ENCODE measurements at regions not wholly inside any gene's neighbourhood (a gene's known extent, or its start where the extent isn't known, plus 50 kb on each side); places are given as distances from the start of the nearest gene placed in this dataset.
"Not testable (repeated sequence)": the region's sequence is repeated elsewhere in the genome, so short reads cannot be mapped to it uniquely, and the experiment has no call there.

DNA sequence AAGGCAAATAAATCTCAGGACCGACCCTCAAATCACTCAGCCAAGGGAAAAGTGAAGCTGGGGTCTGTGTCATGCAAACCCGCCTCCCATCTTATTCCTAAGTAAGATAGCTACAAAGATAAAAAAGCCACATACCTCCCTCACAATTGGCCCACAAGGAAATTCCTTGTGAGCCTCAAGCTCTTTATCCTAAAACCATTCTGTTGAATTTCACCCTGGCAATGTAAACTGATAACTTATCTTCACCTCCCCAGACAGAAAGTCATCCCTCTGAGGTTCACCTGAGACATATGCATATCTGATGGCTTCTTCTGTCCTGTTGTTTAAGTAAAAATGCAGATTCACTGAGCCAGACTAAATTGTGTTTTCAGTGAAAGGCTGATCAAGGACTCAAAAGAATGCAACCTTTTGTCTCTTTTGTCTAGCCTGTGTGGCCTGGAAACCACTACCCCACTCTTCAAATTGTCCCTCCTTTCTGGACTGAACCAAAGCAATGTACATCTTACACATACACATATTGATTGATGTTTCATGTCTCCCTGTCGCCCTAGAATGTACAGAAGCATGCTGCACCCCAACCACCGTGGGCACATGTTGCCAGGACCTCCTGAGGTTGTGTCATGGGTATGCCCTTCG is 91.3 kb downstream of the MFAP3L start:
- H3K27me3 ChIP-seq (ENCODE audit: insufficient read depth, low read length): no peaks in the 10 kb centered on the region
- H3K4me3 ChIP-seq (ENCODE audit: low read length): no peak overlapping the region
- H3K9me3 ChIP-seq (ENCODE audit: insufficient read depth, low read depth, low read length): no peaks in the 10 kb centered on the region
- no peak overlapping the region for H3K9ac ChIP-seq (ENCODE audit: low read depth, low read length)
- no peak overlapping the region for H3K27ac ChIP-seq (ENCODE audit: low read length)
- H3K4me1 ChIP-seq (ENCODE audit: insufficient read depth, low read length): peaks cover 18% of the 10 kb centered on the region; the same call in 1 of the 2 replicates
- no peaks in the 10 kb centered on the region for H3K36me3 ChIP-seq (ENCODE audit: insufficient read depth, low read depth, low read length)

DNA sequence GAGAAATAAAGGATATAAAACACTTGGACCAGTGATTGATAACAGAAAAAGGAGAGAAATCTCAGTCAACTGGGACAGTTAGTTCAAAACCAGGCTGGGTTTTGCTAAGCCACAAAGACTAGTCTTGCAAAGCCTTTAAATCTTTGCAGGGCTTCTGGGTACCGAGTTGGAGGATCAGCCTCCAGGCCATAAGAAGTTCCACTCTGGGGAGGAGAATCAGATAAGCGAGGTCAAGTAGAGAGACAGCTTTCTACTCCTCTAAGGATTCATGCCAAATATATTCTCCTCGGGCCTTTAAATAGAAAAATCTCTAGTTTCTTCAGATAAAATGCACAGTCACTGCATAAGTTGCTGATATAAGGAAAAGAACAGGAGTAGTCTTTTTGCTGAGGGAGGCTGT is 92.7 kb downstream of the MFAP3L start:
- H3K4me3 ChIP-seq (ENCODE audit: low read length): no peak overlapping the region
- H3K36me3 ChIP-seq (ENCODE audit: insufficient read depth, low read depth, low read length): no peaks in the 10 kb centered on the region
- no peaks in the 10 kb centered on the region for H3K9me3 ChIP-seq (ENCODE audit: insufficient read depth, low read depth, low read length)
- peaks cover 18% of the 10 kb centered on the region; the same call in 1 of the 2 replicates for H3K4me1 ChIP-seq (ENCODE audit: insufficient read depth, low read length)
- no peak overlapping the region for H3K9ac ChIP-seq (ENCODE audit: low read depth, low read length)
- H3K27ac ChIP-seq (ENCODE audit: low read length): no peak overlapping the region
- H3K27me3 ChIP-seq (ENCODE audit: insufficient read depth, low read length): no peaks in the 10 kb centered on the region

GRCh38 chr4:169931964-169932363 is 94.2 kb downstream of the MFAP3L start:
- no peaks in the 10 kb centered on the region for H3K36me3 ChIP-seq (ENCODE audit: insufficient read depth, low read depth, low read length)
- H3K27ac ChIP-seq (ENCODE audit: low read length): no peak overlapping the region
- H3K4me3 ChIP-seq (ENCODE audit: low read length): no peak overlapping the region
- no peaks in the 10 kb centered on the region for H3K9me3 ChIP-seq (ENCODE audit: insufficient read depth, low read depth, low read length)
- no peak overlapping the region for H3K9ac ChIP-seq (ENCODE audit: low read depth, low read length)
- H3K27me3 ChIP-seq (ENCODE audit: insufficient read depth, low read length): no peaks in the 10 kb centered on the region
- peaks cover 18% of the 10 kb centered on the region; the same call in 1 of the 2 replicates for H3K4me1 ChIP-seq (ENCODE audit: insufficient read depth, low read length)

DNA sequence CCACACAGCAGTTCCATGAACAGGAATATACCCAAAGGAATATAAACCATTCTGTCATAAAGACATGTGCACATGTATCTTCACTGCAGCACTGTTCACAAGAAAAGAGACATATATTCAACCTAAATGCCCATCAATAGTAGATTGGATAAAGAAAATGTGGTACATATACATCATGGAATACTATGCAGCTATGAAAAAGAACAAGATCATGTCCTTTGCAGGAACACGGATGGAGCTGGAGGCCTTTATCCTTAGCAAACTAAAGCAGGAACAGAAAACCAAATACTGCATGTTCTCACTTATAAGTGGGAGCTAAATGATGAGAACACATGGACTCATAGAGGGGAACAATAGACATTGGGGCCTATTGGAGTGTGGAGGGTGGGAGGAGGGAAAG is 95.4 kb downstream of the MFAP3L start:
- H3K27me3 ChIP-seq (ENCODE audit: insufficient read depth, low read length); H3K9ac ChIP-seq (ENCODE audit: low read depth, low read length); H3K4me3 ChIP-seq (ENCODE audit: low read length); H3K36me3 ChIP-seq (ENCODE audit: insufficient read depth, low read depth, low read length); H3K9me3 ChIP-seq (ENCODE audit: insufficient read depth, low read depth, low read length); H3K27ac ChIP-seq (ENCODE audit: low read length): not testable (repeated sequence)
- H3K4me1 ChIP-seq (ENCODE audit: insufficient read depth, low read length): peaks cover 18% of the 10 kb centered on the region; the same call in 1 of the 2 replicates

DNA sequence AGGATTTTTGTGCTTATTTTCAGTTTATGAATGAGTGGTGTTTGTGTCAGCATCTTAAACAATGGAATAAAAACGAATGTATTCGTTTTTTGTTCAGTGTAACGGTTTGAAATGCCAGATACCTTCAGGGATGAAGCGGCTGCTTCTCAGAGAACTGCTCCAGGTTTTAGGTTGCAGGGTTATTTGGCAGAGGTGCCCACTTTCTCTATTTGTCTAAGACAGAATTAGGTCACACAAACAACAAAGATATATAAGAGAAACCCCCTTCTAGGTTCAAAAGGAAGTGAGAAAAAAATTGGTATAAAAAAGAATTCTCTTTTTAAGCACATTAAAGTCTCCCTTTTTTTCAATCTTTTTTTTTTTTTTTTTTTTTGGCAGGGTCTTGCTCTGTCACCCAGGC is 98.9 kb downstream of the MFAP3L start:
- Histone ChIP-seq H3K4me1 (ENCODE audit: insufficient read depth, low read length) (peaks cover 5% of the 10 kb centered on the region; the same call in 1 of the 2 replicates), H3K9ac (ENCODE audit: low read depth, low read length) (no peak overlapping the region), H3K27me3 (ENCODE audit: insufficient read depth, low read length) (no peaks in the 10 kb centered on the region), H3K36me3 (ENCODE audit: insufficient read depth, low read depth, low read length) (no peaks in the 10 kb centered on the region), H3K4me3 (ENCODE audit: low read length) (no peak overlapping the region), H3K27ac (ENCODE audit: low read length) (no peak overlapping the region), H3K9me3 (ENCODE audit: insufficient read depth, low read depth, low read length) (no peaks in the 10 kb centered on the region)

DNA sequence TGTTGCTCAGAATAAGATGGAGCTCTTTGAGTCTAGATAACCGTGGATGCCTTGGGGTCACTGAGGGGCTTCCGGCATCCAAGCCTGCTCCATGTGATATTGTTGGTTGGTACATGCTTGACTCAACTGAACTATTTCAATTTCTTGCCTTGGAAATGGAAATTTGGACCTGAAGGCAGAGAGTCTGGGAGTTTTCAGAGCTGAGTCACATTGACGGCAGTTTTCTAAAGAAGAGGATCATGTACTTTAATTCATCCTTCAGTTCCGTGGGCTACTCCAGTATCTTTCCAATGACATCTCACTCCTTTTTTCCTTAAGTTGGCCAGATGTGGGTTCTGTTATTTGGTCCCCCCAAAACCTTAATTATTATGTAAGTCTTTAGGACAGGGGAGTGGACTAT is 100.5 kb downstream of the MFAP3L start:
- Histone ChIP-seq H3K36me3 (ENCODE audit: insufficient read depth, low read depth, low read length) (no peaks in the 10 kb centered on the region), H3K4me3 (ENCODE audit: low read length) (no peak overlapping the region)

DNA sequence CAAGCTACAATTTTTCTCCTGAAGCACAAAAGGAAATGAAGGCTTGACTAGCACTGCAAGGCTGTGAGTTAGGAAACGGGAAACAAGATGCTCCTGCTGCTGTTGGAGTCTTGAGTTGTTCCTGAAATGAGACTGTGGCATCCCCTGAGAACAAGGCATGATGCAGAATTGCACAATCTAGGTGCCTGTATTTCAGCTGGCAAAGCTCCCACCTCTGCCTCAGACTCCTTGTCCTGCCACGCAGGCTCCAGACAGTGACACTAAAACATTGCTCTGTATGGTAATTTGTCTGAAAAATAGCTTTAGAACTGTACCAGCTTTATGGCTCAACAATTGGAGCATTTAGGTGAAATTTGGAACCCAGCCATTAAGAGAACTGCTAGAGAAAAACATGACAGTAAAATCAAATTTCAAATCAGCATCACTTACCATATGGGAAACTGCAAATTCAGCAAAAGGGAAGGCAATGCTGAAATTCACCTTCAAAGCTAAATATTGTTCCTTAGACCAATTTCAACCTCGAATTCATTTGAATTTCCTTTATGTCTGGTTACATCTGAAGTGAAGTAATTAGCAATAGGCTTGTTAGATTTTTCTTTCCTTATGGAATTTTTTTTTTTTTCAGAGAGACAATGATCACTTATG is 103.4 kb downstream of the MFAP3L start:
- no peaks in the 10 kb centered on the region for H3K27me3 ChIP-seq (ENCODE audit: insufficient read depth, low read length)
- H3K36me3 ChIP-seq (ENCODE audit: insufficient read depth, low read depth, low read length): no peaks in the 10 kb centered on the region
- H3K9me3 ChIP-seq (ENCODE audit: insufficient read depth, low read depth, low read length): no peaks in the 10 kb centered on the region; the same call in 1 of the 2 replicates
- H3K27ac ChIP-seq (ENCODE audit: low read length): no peak overlapping the region
- H3K4me3 ChIP-seq (ENCODE audit: low read length): no peak overlapping the region
- no peak overlapping the region for H3K9ac ChIP-seq (ENCODE audit: low read depth, low read length)
- peaks cover 11% of the 10 kb centered on the region for H3K4me1 ChIP-seq (ENCODE audit: insufficient read depth, low read length)

More for the DNA sequence above, 100.5 kb downstream of the MFAP3L start:
- Histone ChIP-seq H3K9me3 (ENCODE audit: insufficient read depth, low read depth, low read length) (no peaks in the 10 kb centered on the region), H3K9ac (ENCODE audit: low read depth, low read length) (no peak overlapping the region), H3K27ac (ENCODE audit: low read length) (no peak overlapping the region), H3K4me1 (ENCODE audit: insufficient read depth, low read length) (peaks cover 2% of the 10 kb centered on the region), H3K27me3 (ENCODE audit: insufficient read depth, low read length) (no peaks in the 10 kb centered on the region)

- H3K36me3 ChIP-seq (ENCODE audit: insufficient read depth, low read depth, low read length): no peaks in the 10 kb centered on the region
- no peak overlapping the region for H3K9ac ChIP-seq (ENCODE audit: low read depth, low read length)
- H3K4me1 ChIP-seq (ENCODE audit: insufficient read depth, low read length): peaks cover 11% of the 10 kb centered on the region
- no peaks in the 10 kb centered on the region for H3K27me3 ChIP-seq (ENCODE audit: insufficient read depth, low read length)
- no peak overlapping the region for H3K4me3 ChIP-seq (ENCODE audit: low read length)
- H3K27ac ChIP-seq (ENCODE audit: low read length): no peak overlapping the region
- peaks cover 7% of the 10 kb centered on the region; the same call in 1 of the 2 replicates for H3K9me3 ChIP-seq (ENCODE audit: insufficient read depth, low read depth, low read length)
Observed at GRCh38 chr4:169921732-169922131, 104.5 kb downstream of the MFAP3L start.

- no peak overlapping the region for H3K9ac ChIP-seq (ENCODE audit: low read depth, low read length)
- H3K36me3 ChIP-seq (ENCODE audit: insufficient read depth, low read depth, low read length): no peaks in the 10 kb centered on the region
- H3K4me1 ChIP-seq (ENCODE audit: insufficient read depth, low read length): peaks cover 11% of the 10 kb centered on the region
- no peaks in the 10 kb centered on the region for H3K27me3 ChIP-seq (ENCODE audit: insufficient read depth, low read length)
- peaks cover 12% of the 10 kb centered on the region for H3K9me3 ChIP-seq (ENCODE audit: insufficient read depth, low read depth, low read length)
- H3K27ac ChIP-seq (ENCODE audit: low read length): no peak overlapping the region
- H3K4me3 ChIP-seq (ENCODE audit: low read length): no peak overlapping the region
Observed at GRCh38 chr4:169921237-169921636, 105.0 kb downstream of the MFAP3L start.

DNA sequence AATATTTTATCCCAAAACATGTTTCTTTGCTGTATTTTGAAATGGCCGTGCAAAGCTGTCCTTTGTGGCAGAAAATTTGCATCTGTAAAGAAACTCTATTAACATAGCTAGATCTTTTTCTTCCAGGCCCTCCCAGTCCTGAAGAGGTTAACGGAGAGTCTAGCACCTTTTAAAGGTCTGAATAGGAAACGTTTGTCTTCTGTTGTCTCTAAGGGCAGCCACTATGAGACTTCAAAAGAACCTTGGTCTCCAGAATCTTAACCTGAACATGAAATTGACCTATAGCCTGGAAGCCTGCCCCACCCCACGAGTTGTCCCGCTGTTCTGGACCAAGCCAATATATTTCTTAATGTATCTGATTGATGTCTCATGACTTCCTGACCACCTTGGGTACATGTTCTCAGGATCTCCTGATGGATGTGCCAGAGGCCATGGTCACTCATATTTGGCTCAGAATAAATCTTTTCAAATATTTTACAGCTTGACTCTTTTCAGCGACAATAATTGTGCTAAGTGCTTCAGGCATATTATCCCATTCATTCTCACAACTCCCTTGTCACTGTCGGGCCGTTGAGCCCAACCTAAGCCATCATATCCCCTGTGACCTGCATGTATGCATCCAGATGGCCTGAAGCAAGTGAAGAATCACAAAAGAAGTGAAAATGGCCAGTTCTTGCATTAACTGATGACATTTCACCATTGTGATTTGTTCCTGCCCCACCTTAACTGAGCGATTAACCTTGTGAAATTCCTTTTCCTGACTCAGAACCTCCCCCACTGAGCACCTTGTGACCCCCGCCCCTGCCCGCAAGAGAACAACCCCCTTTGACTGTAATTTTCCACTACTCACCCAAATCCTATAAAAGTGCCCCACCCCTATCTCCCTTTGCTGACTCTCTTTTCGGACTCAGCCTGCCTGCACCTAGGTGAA is 106.7 kb downstream of the MFAP3L start:
- H3K27me3 ChIP-seq (ENCODE audit: insufficient read depth, low read length); H3K36me3 ChIP-seq (ENCODE audit: insufficient read depth, low read depth, low read length): not testable (repeated sequence)
- H3K4me1 ChIP-seq (ENCODE audit: insufficient read depth, low read length): peaks cover 11% of the 10 kb centered on the region
- H3K9ac ChIP-seq (ENCODE audit: low read depth, low read length): peak overlapping the region; percentile 24; the same call in 1 of the 2 replicates
- peaks cover 19% of the 10 kb centered on the region for H3K9me3 ChIP-seq (ENCODE audit: insufficient read depth, low read depth, low read length)
- H3K27ac ChIP-seq (ENCODE audit: low read length): peak overlapping the region; percentile 74
- 0 out of 2 replicates have a peak overlapping the region, but pooled peaks have one; percentile 7 for H3K4me3 ChIP-seq (ENCODE audit: low read length)

- Histone ChIP-seq H3K36me3 (ENCODE audit: insufficient read depth, low read depth, low read length) (no peaks in the 10 kb centered on the region), H3K4me3 (ENCODE audit: low read length) (no peak overlapping the region), H3K9me3 (ENCODE audit: insufficient read depth, low read depth, low read length) (peaks cover 23% of the 10 kb centered on the region), H3K27ac (ENCODE audit: low read length) (no peak overlapping the region), H3K27me3 (ENCODE audit: insufficient read depth, low read length) (no peaks in the 10 kb centered on the region), H3K4me1 (ENCODE audit: insufficient read depth, low read length) (peaks cover 8% of the 10 kb centered on the region; the same call in 1 of the 2 replicates), H3K9ac (ENCODE audit: low read depth, low read length) (no peak overlapping the region)
Observed at GRCh38 chr4:169915545-169915944, 110.7 kb downstream of the MFAP3L start.

Measured in iPS-20b (cell line).